Calu3 (cell line): ENCODE measurements at regions not wholly inside any gene's neighbourhood (a gene's known extent, or its start where the extent isn't known, plus 50 kb on each side); places are given as distances from the start of the nearest gene placed in this dataset.
"Not testable (repeated sequence)": the region's sequence is repeated elsewhere in the genome, so short reads cannot be mapped to it uniquely, and the experiment has no call there.

Experiments used
- BruUV-seq: library from RNA; stranded (reverse); fragments of 400-500 nt; replicated peaks from 2 replicates; lab custom pipeline; 2021; lab: Mats Ljungman, UMichigan
- CTCF ChIA-PET: fragments of 300-600 bp; sonication (Branson Sonifier 250); formaldehyde crosslinking; loops from one replicate; lab custom pipeline; 2022; ENCODE audit warnings: antibody characterized with exemption; lab: Charles Lee
- DNase-seq: peaks from one replicate; pipeline ENCODE4 v3.0.0; 2022
- H3K27ac Mint-ChIP-seq: one replicate; pipeline ENCODE4 v1.8.0; 2022; ENCODE audit warnings: mixed read lengths; ENCODE audit not compliant: unreplicated experiment
- H3K27me3 Mint-ChIP-seq: one replicate; pipeline ENCODE4 v1.8.0; 2022; ENCODE audit warnings: mixed read lengths; ENCODE audit not compliant: unreplicated experiment
- H3K36me3 Mint-ChIP-seq: one replicate; pipeline ENCODE4 v1.8.0; 2022; ENCODE audit warnings: mild to moderate bottlenecking, moderate library complexity, mixed read lengths; ENCODE audit not compliant: insufficient read depth, unreplicated experiment
- H3K4me1 Mint-ChIP-seq: one replicate; pipeline ENCODE4 v1.8.0; 2022; ENCODE audit warnings: mild to moderate bottlenecking, low read depth, mixed read lengths; ENCODE audit not compliant: unreplicated experiment
- H3K4me3 Mint-ChIP-seq: one replicate; pipeline ENCODE4 v1.8.0; 2022; ENCODE audit warnings: mild to moderate bottlenecking, low read depth, moderate library complexity, mixed read lengths; ENCODE audit not compliant: unreplicated experiment
- H3K9me3 Mint-ChIP-seq: one replicate; pipeline ENCODE4 v1.8.0; 2022; ENCODE audit warnings: low read depth, mixed read lengths; ENCODE audit not compliant: unreplicated experiment
- CTCF ChIP-seq: fragments of 200-600 bp; IDR thresholded peaks from one replicate; pipeline ENCODE4 v1.8.0; 2022; ENCODE audit warnings: antibody characterized with exemption; ENCODE audit not compliant: unreplicated experiment
- intact Hi-C: fragments of 100-400 bp; cut with micrococcal nuclease; formaldehyde crosslinking; loops from one replicate; pipeline ENCODE4 v1.10.0; 2022; ENCODE audit not compliant: unreplicated experiment

DNA sequence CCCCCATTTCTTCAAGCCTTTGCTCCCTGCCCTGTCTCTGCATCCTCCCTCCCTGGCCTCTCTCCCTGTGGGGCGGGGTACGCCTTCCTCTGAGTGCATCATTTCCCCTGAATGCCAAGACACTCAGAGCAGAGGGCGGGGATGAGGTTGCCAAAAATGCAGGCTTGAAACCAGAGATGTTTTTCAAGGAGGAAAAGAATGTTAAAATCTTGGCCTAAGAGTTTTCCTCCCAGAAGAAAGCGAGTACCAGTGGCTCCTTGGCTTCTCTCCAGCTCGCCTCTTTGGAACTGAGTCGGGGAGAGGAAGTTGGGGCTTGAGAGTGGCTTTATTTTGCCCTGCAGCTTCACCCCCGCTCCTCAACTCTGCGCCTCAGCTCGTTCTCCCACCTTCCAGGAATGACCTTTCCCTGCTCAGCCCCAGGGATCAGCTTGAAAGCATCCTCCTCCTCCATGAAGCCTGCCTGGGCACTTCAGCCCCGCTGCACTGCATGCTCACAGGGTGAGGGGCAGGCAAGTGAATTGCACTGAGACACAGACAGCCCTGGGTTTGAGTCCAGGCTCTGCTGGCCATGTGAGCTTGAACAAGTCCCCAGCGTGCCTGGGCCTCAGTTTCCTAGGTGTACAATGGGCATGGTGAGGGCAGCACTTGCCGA, 57.5 kb upstream of the SORCS2 start:
- Mint-ChIP-seq H3K27ac (no peak overlapping the region), H3K4me1 (no peaks in the 10 kb centered on the region), H3K27me3 (peaks cover 17% of the 10 kb centered on the region), H3K4me3 (no peak overlapping the region), H3K36me3 (no peaks in the 10 kb centered on the region), H3K9me3 (peaks cover 2% of the 10 kb centered on the region)
- intact Hi-C loops: no loop called here
- CTCF ChIA-PET: no interaction called here
- TF ChIP-seq CTCF: no peak
- no TSS peak for BruUV-seq
- DNase-seq: no peak

DNA sequence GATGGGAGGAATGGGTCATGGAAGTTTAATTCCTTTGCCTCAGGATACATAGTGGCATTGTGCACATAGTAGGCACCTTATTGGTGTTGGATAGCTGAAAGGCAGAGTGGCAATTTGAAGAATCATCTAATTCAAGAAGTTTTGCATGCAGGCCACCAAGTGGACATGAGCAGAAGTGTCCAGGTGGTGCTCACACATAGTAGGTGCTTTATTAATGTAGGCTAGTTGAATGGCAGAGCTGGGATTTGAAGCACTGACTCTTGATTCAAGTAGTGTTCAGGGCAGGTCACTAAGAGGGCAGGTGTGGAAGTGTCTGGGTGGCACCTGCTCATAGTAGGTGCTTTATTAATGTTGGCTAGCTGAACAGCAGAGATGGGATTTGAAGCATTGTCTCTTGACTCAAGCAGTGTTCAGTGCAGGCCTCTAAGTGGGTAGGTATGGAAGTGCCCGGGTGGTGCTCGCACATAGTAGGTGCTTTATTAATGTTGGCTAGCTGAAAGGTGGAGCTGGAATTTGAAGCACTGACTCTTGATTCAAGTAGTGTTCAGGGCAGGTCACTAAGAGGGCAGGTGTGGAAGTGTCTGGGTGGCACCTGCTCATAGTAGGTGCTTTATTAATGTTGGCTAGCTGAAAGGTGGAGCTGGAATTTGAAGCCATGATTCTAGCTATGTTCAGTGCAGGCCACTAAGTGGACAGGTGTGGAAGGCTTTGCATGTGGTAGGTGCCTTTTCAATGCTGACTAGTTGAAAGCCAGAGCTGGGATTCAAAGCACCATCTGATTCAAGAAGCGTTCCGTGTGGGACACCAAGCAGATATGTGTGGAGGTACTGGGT, 58.3 kb upstream of the SORCS2 start:
- BruUV-seq, DNase-seq, H3K4me3 Mint-ChIP-seq, H3K4me1 Mint-ChIP-seq, CTCF ChIA-PET, intact Hi-C loops, H3K36me3 Mint-ChIP-seq, H3K9me3 Mint-ChIP-seq, H3K27ac Mint-ChIP-seq: not testable (repeated sequence)
- H3K27me3 Mint-ChIP-seq: peaks cover 13% of the 10 kb centered on the region

DNA sequence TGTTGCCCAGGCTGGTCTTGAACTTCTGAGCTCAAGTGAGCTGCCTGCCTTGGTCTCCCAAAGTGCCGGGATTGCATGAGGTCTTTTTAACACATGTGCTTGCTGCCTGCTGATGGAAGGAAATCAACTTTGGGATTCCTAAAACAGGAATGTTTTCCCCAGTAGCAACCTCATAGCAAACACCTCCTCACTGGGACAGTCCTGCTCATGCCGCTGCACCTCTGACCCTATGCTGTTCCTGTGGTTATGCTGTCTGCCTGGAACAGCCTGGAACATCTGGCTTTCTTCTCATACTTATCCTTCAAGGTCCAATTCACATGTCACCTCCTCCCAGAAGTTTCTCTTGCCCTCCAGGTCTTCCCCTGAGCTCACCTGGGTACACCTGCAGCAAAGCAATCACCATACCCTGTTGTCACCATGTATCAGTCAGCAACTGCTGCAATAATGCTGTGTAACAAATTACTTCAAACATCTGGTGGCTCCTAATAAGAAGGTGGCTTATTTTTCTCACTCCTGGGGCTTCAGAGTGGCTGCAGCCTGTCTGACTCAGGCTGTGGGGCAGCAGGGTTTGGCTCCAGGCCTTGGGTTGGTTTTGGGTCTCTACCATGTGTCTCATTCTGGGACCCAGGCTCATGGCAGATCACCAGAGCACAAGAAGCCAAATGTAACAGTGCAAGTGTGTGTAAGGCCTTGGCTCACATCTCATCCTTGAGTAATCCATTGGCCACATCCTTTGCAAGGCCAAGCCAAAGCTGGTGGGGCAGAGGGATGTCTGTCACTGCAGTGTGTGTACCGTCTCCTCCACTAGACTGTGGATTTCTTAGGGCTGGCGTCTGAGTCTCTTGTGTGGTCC, 59.4 kb upstream of the SORCS2 start:
- Mint-ChIP-seq H3K27me3 (peaks cover 2% of the 10 kb centered on the region), H3K9me3 (peaks cover 2% of the 10 kb centered on the region), H3K4me3 (no peak overlapping the region), H3K27ac (no peak overlapping the region), H3K4me1 (no peaks in the 10 kb centered on the region), H3K36me3 (no peaks in the 10 kb centered on the region)
- BruUV-seq: no TSS peak
- intact Hi-C loops: no loop called here
- CTCF ChIA-PET: no interaction called here
- no peak for TF ChIP-seq CTCF
- no peak for DNase-seq

DNA sequence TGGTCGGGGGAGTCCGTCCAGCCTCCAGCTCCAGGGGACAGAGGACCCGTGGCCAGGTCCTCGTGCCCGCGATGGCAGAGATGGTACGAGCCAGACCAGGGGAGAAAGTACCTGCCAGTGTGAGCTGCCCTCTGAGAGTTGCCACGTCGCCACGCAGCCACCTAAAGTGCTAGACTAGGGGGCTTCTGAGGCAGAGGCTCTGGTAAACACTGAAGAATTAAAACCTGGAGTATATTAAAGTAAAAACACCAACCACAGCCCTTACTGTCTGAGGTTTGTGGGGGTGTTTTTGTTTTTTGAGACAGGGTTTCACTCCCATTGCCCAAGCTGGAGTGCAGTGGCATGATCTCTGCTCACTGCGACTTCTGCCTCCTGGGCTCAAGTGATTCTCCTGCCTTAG, 60.1 kb upstream of the SORCS2 start:
- DNase-seq: no peak
- CTCF ChIA-PET: no interaction called here
- Mint-ChIP-seq H3K4me3 (no peak overlapping the region), H3K27ac (no peak overlapping the region), H3K4me1 (no peaks in the 10 kb centered on the region), H3K27me3 (peaks cover 5% of the 10 kb centered on the region), H3K9me3 (peaks cover 2% of the 10 kb centered on the region), H3K36me3 (no peaks in the 10 kb centered on the region)
- TF ChIP-seq CTCF: no peak
- intact Hi-C loops: no loop called here
- BruUV-seq: no TSS peak
